Keratinocyte (primary cell): ENCODE measurements at regions not wholly inside any gene's neighbourhood (a gene's known extent, or its start where the extent isn't known, plus 50 kb on each side); places are given as distances from the start of the nearest gene placed in this dataset.

Source experiments
- DNase-seq: peaks from one replicate; pipeline ENCODE4 v3.0.0-alpha.2; 2011; ENCODE audit warnings: low read depth, missing footprints, low spot score
- FAIRE-seq: peaks from 2 replicates; lab custom pipeline; 2011; peaks lifted over from hg19 to GRCh38; lab: Jason Lieb, UNC
- H2AFZ ChIP-seq: 2 replicates; pipeline ENCODE4 v1.6.0; 2012; ENCODE audit warnings: low read length, control low read depth, inconsistent platforms; ENCODE audit not compliant: control insufficient read depth
- H3K27ac ChIP-seq: 2 replicates; pipeline ENCODE4 v1.5.1; 2011; ENCODE audit warnings: low read length; ENCODE audit not compliant: control insufficient read depth, insufficient read depth
- H3K27me3 ChIP-seq: 3 replicates; pipeline ENCODE4 v1.6.0; 2011; ENCODE audit warnings: low read length; ENCODE audit not compliant: control insufficient read depth, insufficient read depth; ENCODE audit errors: extremely low read depth
- H3K36me3 ChIP-seq, 2 experiments: 2 replicates in 1 of 2; 3 replicates in 1 of 2; pipeline ENCODE4 v1.5.1; 2011; ENCODE audit warnings: low read length in 2 of 2, mild to moderate bottlenecking in 1 of 2; ENCODE audit not compliant: control insufficient read depth in 2 of 2, insufficient read depth in 2 of 2; ENCODE audit errors: extremely low read depth in 1 of 2
- H3K4me1 ChIP-seq: 3 replicates; pipeline ENCODE4 v1.5.1; 2011; ENCODE audit warnings: low read length; ENCODE audit not compliant: control insufficient read depth, insufficient read depth; ENCODE audit errors: extremely low read depth
- H3K4me2 ChIP-seq: 3 replicates; pipeline ENCODE4 v1.6.0; 2011; ENCODE audit warnings: low read depth, low read length; ENCODE audit not compliant: control insufficient read depth, insufficient read depth; ENCODE audit errors: extremely low read depth
- H3K4me3 ChIP-seq, 3 experiments: fragments of 200-600 bp in 1 of 3; sonication (generic) in 1 of 3; 2 replicates in 2 of 3; 3 replicates in 1 of 3; pipeline ENCODE4 v1.5.1; 2011 to 2016; ENCODE audit warnings: low read length in 3 of 3, mild to moderate bottlenecking in 3 of 3, control low read depth in 2 of 3, inconsistent platforms in 1 of 3, low read depth in 1 of 3, mixed read lengths in 1 of 3, mixed run types in 1 of 3, moderate library complexity in 1 of 3; ENCODE audit not compliant: control insufficient read depth in 2 of 3, insufficient read depth in 2 of 3; ENCODE audit errors: extremely low read depth in 1 of 3
- H3K79me2 ChIP-seq: 2 replicates; pipeline ENCODE4 v1.6.0; 2012; ENCODE audit warnings: low read length; ENCODE audit not compliant: control insufficient read depth, insufficient read depth
- H3K9ac ChIP-seq: 3 replicates; pipeline ENCODE4 v1.6.0; 2011; ENCODE audit warnings: low read length; ENCODE audit not compliant: control insufficient read depth, insufficient read depth; ENCODE audit errors: extremely low read depth
- H3K9me1 ChIP-seq: 3 replicates; pipeline ENCODE4 v1.6.0; 2011; ENCODE audit warnings: low read length; ENCODE audit not compliant: control insufficient read depth, insufficient read depth; ENCODE audit errors: extremely low read depth
- H3K9me3 ChIP-seq: 2 replicates; pipeline ENCODE4 v1.5.1; 2012; ENCODE audit warnings: low read depth, low read length; ENCODE audit not compliant: control insufficient read depth
- H4K20me1 ChIP-seq: 3 replicates; pipeline ENCODE4 v1.6.0; 2011; ENCODE audit warnings: low read length; ENCODE audit not compliant: control insufficient read depth, insufficient read depth; ENCODE audit errors: extremely low read depth
- CTCF ChIP-seq, 3 experiments: IDR thresholded peaks in 1 of 3; conservative IDR thresholded peaks in 1 of 3; optimal IDR thresholded peaks in 1 of 3; 2 replicates in 2 of 3; 3 replicates in 1 of 3; pipeline versions ENCODE3 to v1.5.1; 2011; ENCODE audit warnings: low read length in 3 of 3, mild to moderate bottlenecking in 3 of 3, moderate library complexity in 2 of 3, control low read depth in 1 of 3, inconsistent platforms in 1 of 3; ENCODE audit not compliant: insufficient read depth in 2 of 3; ENCODE audit errors: extremely low read depth in 1 of 3
- EZH2 ChIP-seq: IDR thresholded peaks from one replicate; pipeline ENCODE4 v1.6.1; 2012; ENCODE audit warnings: inconsistent platforms, mild to moderate bottlenecking, low read length, moderate library complexity
- dilution Hi-C: fragments of 300-500 bp; cut with MboI; formaldehyde crosslinking; loops from one replicate; pipeline ENCODE4 v1.7.0; 2020; ENCODE audit warnings: low sequenced_read_pairs; ENCODE audit not compliant: extremely low pct_ligation_motif_present

GRCh38 chr14:83271663-83272062 lies 1738.0 kb upstream of the SEL1L start:
- dilution Hi-C loops = no loop called here
- no peak overlapping the region for H2AFZ ChIP-seq

GRCh38 chr14:83280719-83281118 lies 1747.1 kb upstream of the SEL1L start:
- dilution Hi-C loops = no loop called here
- Histone ChIP-seq H3K4me1 (no peaks in the 10 kb centered on the region), H3K36me3 (no peaks in the 10 kb centered on the region), H3K79me2 (no peaks in the 10 kb centered on the region), H3K27ac (no peak overlapping the region), H3K9me3 (no peaks in the 10 kb centered on the region), H3K4me2 (no peak overlapping the region), H3K27me3 (no peaks in the 10 kb centered on the region), H3K4me3 (no peak overlapping the region), H3K9ac (no peak overlapping the region), H2AFZ (no peak overlapping the region), H3K9me1 (no peaks in the 10 kb centered on the region), H4K20me1 (no peaks in the 10 kb centered on the region)
- FAIRE-seq (no peak), DNase-seq (no peak)
- TF ChIP-seq EZH2 (no peak), CTCF (optimal IDR thresholded peaks at IDR 0.05 in 1 of 3, IDR thresholded peaks at IDR 0.05 in 1 of 3, conservative IDR thresholded peaks at IDR 0.05 in 1 of 3; ENCODE audit: extremely low read depth in 1 of 3, insufficient read depth in 2 of 3, low read length in 3 of 3) (no peak)

More at GRCh38 chr14:83271663-83272062, 1738.0 kb upstream of the SEL1L start:
- H3K79me2 ChIP-seq = no peaks in the 10 kb centered on the region
- no peaks in the 10 kb centered on the region for H4K20me1 ChIP-seq
- no peaks in the 10 kb centered on the region for H3K9me1 ChIP-seq
- H3K4me3 ChIP-seq = no peak overlapping the region
- H3K36me3 ChIP-seq = no peaks in the 10 kb centered on the region
- no peak overlapping the region for H3K9ac ChIP-seq
- no peaks in the 10 kb centered on the region for H3K9me3 ChIP-seq
- no peak overlapping the region for H3K4me2 ChIP-seq
- H3K4me1 ChIP-seq = no peaks in the 10 kb centered on the region
- no peak for DNase-seq
- H3K27me3 ChIP-seq = no peaks in the 10 kb centered on the region
- TF ChIP-seq EZH2 (no peak), CTCF (optimal IDR thresholded peaks at IDR 0.05 in 1 of 3, IDR thresholded peaks at IDR 0.05 in 1 of 3, conservative IDR thresholded peaks at IDR 0.05 in 1 of 3; ENCODE audit: extremely low read depth in 1 of 3, insufficient read depth in 2 of 3, low read length in 3 of 3) (no peak)
- no peak for FAIRE-seq
- H3K27ac ChIP-seq = no peak overlapping the region
